SK-N-SH (cell line): ENCODE measurements at regions not wholly inside any gene's neighbourhood (a gene's known extent, or its start where the extent isn't known, plus 50 kb on each side); places are given as distances from the start of the nearest gene placed in this dataset.

Source experiments
- CTCF ChIA-PET: fragments of 300-600, 350-600 bp; formaldehyde crosslinking; extraction: SDS; loops from one replicate; lab custom pipeline; 2021; lab: Yijun Ruan, JAX
- POLR2A ChIA-PET: fragments of 350-600 bp; sonication (Branson Sonifier 250); formaldehyde crosslinking; extraction: SDS; loops from one replicate; lab custom pipeline; 2020; ENCODE audit warnings: antibody characterized with exemption, inconsistent platforms; lab: Yijun Ruan, JAX
- DNase-seq: peaks from one replicate; pipeline ENCODE4 v3.0.0; 2012
- H2AFZ ChIP-seq: fragments of 200-600 bp; sonication (generic); 2 replicates; pipeline ENCODE4 v1.8.1; 2016; ENCODE audit warnings: antibody characterized with exemption, mild to moderate bottlenecking, low read depth
- H3F3A ChIP-seq: fragments of 200-600 bp; sonication (generic); replicated peaks from 2 replicates; pipeline ENCODE3; 2016; ENCODE audit warnings: antibody characterized with exemption, mild to moderate bottlenecking; ENCODE audit not compliant: insufficient read depth
- H3K27ac ChIP-seq, 2 experiments: fragments of 200-500 bp in 1 of 2; fragments of 200-600 bp in 1 of 2; sonication (Bioruptor generic) in 1 of 2; sonication (generic), shearing (Covaris generic) in 1 of 2; 2 replicates each; pipeline versions ENCODE4 v1.5.1 to v1.6.1; 2014 to 2016; ENCODE audit warnings: low read depth in 2 of 2, inconsistent platforms in 1 of 2, low read length in 1 of 2, mild to moderate bottlenecking in 1 of 2, mixed read lengths in 1 of 2
- H3K27me3 ChIP-seq: fragments of 200-600 bp; sonication (generic), shearing (Covaris generic); 2 replicates; pipeline ENCODE4 v1.6.1; 2016; ENCODE audit warnings: mixed run types; ENCODE audit not compliant: insufficient read depth
- H3K36me3 ChIP-seq, 2 experiments: fragments of 200-500 bp in 1 of 2; fragments of 200-600 bp in 1 of 2; sonication (Bioruptor generic) in 1 of 2; sonication (generic) in 1 of 2; replicated peaks in 1 of 2; 2 replicates each; pipeline versions ENCODE3 to v1.5.1; 2014 to 2016; ENCODE audit warnings: low read length in 1 of 2, mild to moderate bottlenecking in 1 of 2; ENCODE audit not compliant: insufficient read depth in 2 of 2, control insufficient read depth in 1 of 2
- H3K4me1 ChIP-seq, 2 experiments: fragments of 200-500 bp in 1 of 2; fragments of 200-600 bp in 1 of 2; sonication (Bioruptor generic) in 1 of 2; sonication (generic), shearing (Covaris generic) in 1 of 2; 2 replicates each; pipeline versions ENCODE4 v1.5.1 to v1.6.1; 2014 to 2016; ENCODE audit warnings: low read depth in 1 of 2, low read length in 1 of 2, mixed run types in 1 of 2; ENCODE audit not compliant: insufficient read depth in 2 of 2, control insufficient read depth in 1 of 2
- H3K4me2 ChIP-seq: fragments of 200-600 bp; sonication (generic), shearing (Covaris generic); 2 replicates; pipeline ENCODE4 v1.6.1; 2017; ENCODE audit warnings: mixed run types
- H3K4me3 ChIP-seq, 2 experiments: fragments of 200-500 bp in 1 of 2; fragments of 200-600 bp in 1 of 2; sonication (Bioruptor generic) in 1 of 2; sonication (generic), shearing (Covaris generic) in 1 of 2; 2 replicates each; pipeline versions ENCODE4 v1.5.1 to v1.8.1; 2014 to 2016; ENCODE audit warnings: low read depth in 2 of 2, inconsistent platforms in 1 of 2, low read length in 1 of 2, mild to moderate bottlenecking in 1 of 2, mixed read lengths in 1 of 2, moderate library complexity in 1 of 2
- H3K79me2 ChIP-seq: fragments of 200-600 bp; sonication (generic); 2 replicates; pipeline ENCODE4 v1.8.1; 2017; ENCODE audit warnings: mild to moderate bottlenecking; ENCODE audit not compliant: insufficient read depth
- H3K9ac ChIP-seq: fragments of 200-600 bp; sonication (generic); 2 replicates; pipeline ENCODE4 v1.6.1; 2017; ENCODE audit warnings: mixed run types
- H3K9me2 ChIP-seq: fragments of 200-600 bp; sonication (generic); 2 replicates; pipeline ENCODE4 v1.6.1; 2017; ENCODE audit warnings: mixed run types
- H3K9me3 ChIP-seq: fragments of 200-600 bp; sonication (generic); 2 replicates; pipeline ENCODE4 v1.6.1; 2017; ENCODE audit warnings: mixed run types, mild to moderate bottlenecking, moderate library complexity
- H4K20me1 ChIP-seq: fragments of 200-600 bp; sonication (generic); 2 replicates; pipeline ENCODE4 v1.6.1; 2017; ENCODE audit warnings: mild to moderate bottlenecking, mixed run types; ENCODE audit not compliant: insufficient read depth
- ELF1 ChIP-seq: IDR thresholded peaks from 2 replicates; pipeline ENCODE4 v1.4.0; 2012
- IRF3 ChIP-seq: fragments of 150-350 bp; IDR thresholded peaks from 2 replicates; pipeline ENCODE4 v1.6.1; 2016; ENCODE audit warnings: mild to moderate bottlenecking, low read depth, low read length
- JUND ChIP-seq: IDR thresholded peaks from 2 replicates; pipeline ENCODE4 v1.4.0; 2012
- MAX ChIP-seq: IDR thresholded peaks from 2 replicates; pipeline ENCODE4 v1.4.0; 2012; ENCODE audit warnings: low read depth
- MEF2A ChIP-seq: IDR thresholded peaks from 2 replicates; pipeline ENCODE4 v1.4.0; 2012; ENCODE audit warnings: low read depth, borderline replicate concordance
- MXI1 ChIP-seq: IDR thresholded peaks from 2 replicates; pipeline ENCODE4 v1.6.1; 2012; ENCODE audit warnings: mild to moderate bottlenecking, low read depth, low read length, improper control_type of control experiment
- NRF1 ChIP-seq: IDR thresholded peaks from 2 replicates; pipeline ENCODE4 v1.6.1; 2012; ENCODE audit warnings: low read depth, mild to moderate bottlenecking, low read length
- RAD21 ChIP-seq: IDR thresholded peaks from 2 replicates; pipeline ENCODE4 v1.6.1; 2012; ENCODE audit warnings: mild to moderate bottlenecking, low read length
- RFX5 ChIP-seq: IDR thresholded peaks from 2 replicates; pipeline ENCODE4 v1.6.1; 2012; ENCODE audit warnings: mild to moderate bottlenecking, improper control_type of control experiment, low read length
- TEAD4 ChIP-seq: IDR thresholded peaks from 2 replicates; pipeline ENCODE4 v1.4.0; 2012; ENCODE audit warnings: mild to moderate bottlenecking, borderline replicate concordance; ENCODE audit not compliant: insufficient read depth
- USF1 ChIP-seq: IDR thresholded peaks from 2 replicates; pipeline ENCODE4 v1.4.0; 2012; ENCODE audit warnings: low read depth, borderline replicate concordance
- ZBTB33 ChIP-seq: IDR thresholded peaks from 2 replicates; pipeline ENCODE4 v1.4.0; 2012; ENCODE audit warnings: low read depth, borderline replicate concordance
- WGBS: methylation state at CpG from one replicate; pipeline ENCODE4 v1.1.6; 2017; ENCODE audit warnings: low lambda C conversion rate; 5-methylcytosine and 5-hydroxymethylcytosine counted together

DNA sequence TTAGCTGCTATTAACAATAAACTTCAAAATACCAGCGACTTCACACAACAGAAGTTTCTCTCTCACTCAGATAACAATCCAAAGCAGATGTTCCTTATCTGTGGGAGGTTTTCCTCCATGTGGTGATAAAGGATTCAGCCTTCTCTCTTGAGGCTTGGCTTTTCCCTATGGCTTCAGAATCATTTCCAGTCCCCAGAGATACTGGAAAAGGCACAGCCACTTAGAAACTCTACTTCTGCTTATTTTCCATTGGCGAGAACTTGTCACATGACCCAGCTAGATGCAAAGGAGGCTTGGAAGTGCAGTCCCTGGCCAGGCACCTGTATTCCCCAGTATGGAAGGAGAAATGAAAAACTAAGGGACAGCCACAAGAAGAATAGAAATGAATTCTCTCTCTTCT lies 344.8 kb downstream of the MTX2 start:
- Histone ChIP-seq H3K9me2 (no peaks in the 10 kb centered on the region), H3K4me2 (peak overlapping the region; percentile 51; the same call in 1 of the 2 replicates), H3K27ac (peak overlapping the region in 1 of 2 experiments; percentile 75; a peak in 2 of 4 replicates), H4K20me1 (no peaks in the 10 kb centered on the region), H3K79me2 (no peaks in the 10 kb centered on the region), H3K9me3 (no peaks in the 10 kb centered on the region), H3K27me3 (no peaks in the 10 kb centered on the region), H3K36me3 (no peaks in the 10 kb centered on the region), H3F3A (peaks cover 18% of the 10 kb centered on the region), H2AFZ (no peak overlapping the region), H3K4me3 (no peak overlapping the region), H3K4me1 (peaks cover 20 to 31% of the 10 kb centered on the region in 2 experiments; a peak in 3 of 4 replicates), H3K9ac (no peak overlapping the region)
- POLR2A ChIA-PET = no interaction called here
- no peak for DNase-seq
- CTCF ChIA-PET = interaction anchor here (0.9 to 2.0 kb wide), 5 partner anchors 17 to 473 kb away, joined by 3 to 6 read pairs (median 3); no protein-coding TSS in a partner anchor
- WGBS = 82% methylated on average over 2 of the region's 2 CpGs
- TF ChIP-seq USF1 (peak; percentile 69; the same call in 1 of the 2 replicates), JUND (no peak)

DNA sequence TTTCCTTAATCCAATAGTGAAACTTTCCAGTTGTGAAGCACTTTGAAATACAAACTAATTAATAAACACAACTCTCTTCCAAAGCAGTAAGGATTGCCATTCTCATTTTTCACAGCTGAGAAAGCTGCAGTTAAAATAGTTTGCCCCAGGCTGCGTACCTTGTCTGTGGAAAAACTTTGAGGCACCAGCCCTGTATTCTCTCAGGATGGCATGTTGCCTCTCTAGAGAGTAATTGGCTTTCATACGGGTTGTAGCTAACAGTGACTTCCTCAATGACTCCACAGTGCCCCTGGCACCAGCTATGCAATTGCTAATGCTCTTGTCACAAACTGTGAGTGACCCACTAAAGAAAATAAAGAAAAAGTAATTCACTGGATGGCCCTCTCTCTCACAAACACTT lies 345.7 kb downstream of the MTX2 start:
- no peak overlapping the region for H3K4me3 ChIP-seq
- no peaks in the 10 kb centered on the region for H4K20me1 ChIP-seq
- H3K9me3 ChIP-seq = no peaks in the 10 kb centered on the region
- no peaks in the 10 kb centered on the region for H3K9me2 ChIP-seq
- CTCF ChIA-PET = interaction anchor here (0.9 to 1.5 kb wide), 6 partner anchors 16 to 474 kb away, joined by 3 to 6 read pairs (median 4); no protein-coding TSS in a partner anchor
- peak overlapping the region in 1 of 2 experiments; percentile 75; a peak in 2 of 4 replicates for H3K27ac ChIP-seq
- H2AFZ ChIP-seq = no peak overlapping the region
- no peak overlapping the region for H3K9ac ChIP-seq
- peaks cover 20 to 31% of the 10 kb centered on the region in 2 experiments; a peak in 3 of 4 replicates for H3K4me1 ChIP-seq
- no peaks in the 10 kb centered on the region for H3K27me3 ChIP-seq
- POLR2A ChIA-PET = no interaction called here
- H3K4me2 ChIP-seq = no peak overlapping the region
- WGBS = 64% methylated on average over 2 of the region's 2 CpGs
- DNase-seq = no peak
- no peak for TF ChIP-seq RFX5
- TF ChIP-seq TEAD4 = no peak
- TF ChIP-seq ZBTB33 = no peak
- TF ChIP-seq MEF2A = no peak
- no peak for TF ChIP-seq MXI1
- no peak for TF ChIP-seq ELF1
- no peak for TF ChIP-seq IRF3
- TF ChIP-seq NRF1 = no peak
- no peak for TF ChIP-seq RAD21
- TF ChIP-seq MAX = no peak
- peaks cover 18% of the 10 kb centered on the region for H3F3A ChIP-seq
- no peaks in the 10 kb centered on the region for H3K36me3 ChIP-seq
- H3K79me2 ChIP-seq = no peaks in the 10 kb centered on the region
